ENCODE measurements at regions not wholly inside any gene's neighbourhood (a gene's known extent, or its start where the extent isn't known, plus 50 kb on each side); places are given as distances from the start of the nearest gene placed in this dataset.

DNA sequence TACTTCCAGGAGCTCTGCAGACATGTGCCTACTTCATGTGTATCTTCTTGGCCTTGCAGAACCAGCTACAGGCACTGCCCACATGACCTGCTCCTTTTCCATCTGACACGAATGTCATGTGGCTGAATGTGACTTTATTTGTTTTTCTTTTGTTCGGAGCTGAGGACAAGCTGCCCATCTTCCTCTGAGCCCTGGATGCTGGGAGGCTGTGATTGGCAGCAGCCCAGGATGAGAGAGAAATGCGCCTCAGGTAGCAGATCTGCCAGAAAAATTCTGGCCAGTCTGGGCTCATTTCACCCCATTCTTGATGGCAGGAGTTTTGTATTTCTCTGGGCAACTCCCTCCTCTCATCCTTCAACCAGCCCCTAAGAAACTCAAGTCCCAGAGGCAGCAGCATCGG, 372.0 kb downstream of the RPS6KC1 start:
- ChIA-PET CTCF (no interaction called here), POLR2A (no interaction called here)
- Histone ChIP-seq H3K9me3 (ENCODE audit: control extremely low read depth in 1 of 5, control insufficient read depth in 4 of 5, insufficient read depth in 2 of 5, low read depth in 1 of 5, low read length in 4 of 5) (no peaks in the 10 kb centered on the region), H3K27ac (ENCODE audit: insufficient read depth in 1 of 2, low read depth in 1 of 2, low read length in 2 of 2, poor library complexity in 1 of 2, severe bottlenecking in 2 of 2) (no peak overlapping the region), H3K36me3 (ENCODE audit: control insufficient read depth in 4 of 4, insufficient read depth in 4 of 4, low read length in 3 of 4) (no peaks in the 10 kb centered on the region), H3K4me1 (ENCODE audit: control extremely low read depth in 1 of 4, control insufficient read depth in 4 of 4, insufficient read depth in 4 of 4, low read length in 3 of 4) (no peaks in the 10 kb centered on the region), H3K4me3 (ENCODE audit: control insufficient read depth in 1 of 7, extremely low read depth in 1 of 7, insufficient read depth in 4 of 7, low read depth in 2 of 7, low read length in 6 of 7) (no peak overlapping the region), H3K27me3 (replicated peaks in 2 of 5; ENCODE audit: control insufficient read depth in 4 of 5, insufficient read depth in 5 of 5, low read length in 4 of 5) (peaks cover 0 to 4% (median 0%) of the 10 kb centered on the region in 5 experiments)
- 81% methylated on average over 3 of the region's 4 CpGs for WGBS (ENCODE audit: insufficient coverage)
- DNase-seq, result no peak

DNA sequence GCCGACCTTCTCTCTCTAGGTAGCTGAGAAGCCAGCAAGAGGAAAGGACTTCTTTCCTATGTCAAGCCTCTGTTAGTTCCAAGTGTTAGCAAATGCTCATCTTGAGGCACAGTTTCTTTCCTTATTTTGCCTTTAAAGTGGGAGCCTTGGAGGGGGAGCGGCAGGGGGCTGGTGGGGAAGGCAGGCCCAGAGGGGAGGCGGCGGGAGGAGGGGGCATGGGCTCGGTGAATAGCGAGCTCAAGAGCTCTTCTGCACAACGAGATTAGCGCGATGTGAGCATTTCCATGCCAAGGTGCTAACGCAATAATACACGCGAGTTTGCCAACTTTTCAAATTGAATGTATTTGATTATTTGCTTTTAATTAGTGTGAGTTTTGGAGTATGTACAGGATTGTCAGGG, 372.6 kb downstream of the RPS6KC1 start:
- H3K4me3 ChIP-seq (ENCODE audit: control insufficient read depth in 1 of 7, extremely low read depth in 1 of 7, insufficient read depth in 4 of 7, low read depth in 2 of 7, low read length in 6 of 7), result no peak overlapping the region
- no peak for DNase-seq
- H3K27me3 ChIP-seq (replicated peaks in 2 of 5; ENCODE audit: control insufficient read depth in 4 of 5, insufficient read depth in 5 of 5, low read length in 4 of 5), result peaks cover 0 to 3% (median 0%) of the 10 kb centered on the region in 5 experiments
- POLR2A ChIA-PET, result no interaction called here
- no peaks in the 10 kb centered on the region for H3K36me3 ChIP-seq (ENCODE audit: control insufficient read depth in 4 of 4, insufficient read depth in 4 of 4, low read length in 3 of 4)
- CTCF ChIA-PET, result no interaction called here
- no peaks in the 10 kb centered on the region for H3K9me3 ChIP-seq (ENCODE audit: control extremely low read depth in 1 of 5, control insufficient read depth in 4 of 5, insufficient read depth in 2 of 5, low read depth in 1 of 5, low read length in 4 of 5)
- 75% methylated on average over 9 of the region's 12 CpGs for WGBS (ENCODE audit: insufficient coverage)
- no peak overlapping the region for H3K27ac ChIP-seq (ENCODE audit: insufficient read depth in 1 of 2, low read depth in 1 of 2, low read length in 2 of 2, poor library complexity in 1 of 2, severe bottlenecking in 2 of 2)
- H3K4me1 ChIP-seq (ENCODE audit: control extremely low read depth in 1 of 4, control insufficient read depth in 4 of 4, insufficient read depth in 4 of 4, low read length in 3 of 4), result no peaks in the 10 kb centered on the region

DNA sequence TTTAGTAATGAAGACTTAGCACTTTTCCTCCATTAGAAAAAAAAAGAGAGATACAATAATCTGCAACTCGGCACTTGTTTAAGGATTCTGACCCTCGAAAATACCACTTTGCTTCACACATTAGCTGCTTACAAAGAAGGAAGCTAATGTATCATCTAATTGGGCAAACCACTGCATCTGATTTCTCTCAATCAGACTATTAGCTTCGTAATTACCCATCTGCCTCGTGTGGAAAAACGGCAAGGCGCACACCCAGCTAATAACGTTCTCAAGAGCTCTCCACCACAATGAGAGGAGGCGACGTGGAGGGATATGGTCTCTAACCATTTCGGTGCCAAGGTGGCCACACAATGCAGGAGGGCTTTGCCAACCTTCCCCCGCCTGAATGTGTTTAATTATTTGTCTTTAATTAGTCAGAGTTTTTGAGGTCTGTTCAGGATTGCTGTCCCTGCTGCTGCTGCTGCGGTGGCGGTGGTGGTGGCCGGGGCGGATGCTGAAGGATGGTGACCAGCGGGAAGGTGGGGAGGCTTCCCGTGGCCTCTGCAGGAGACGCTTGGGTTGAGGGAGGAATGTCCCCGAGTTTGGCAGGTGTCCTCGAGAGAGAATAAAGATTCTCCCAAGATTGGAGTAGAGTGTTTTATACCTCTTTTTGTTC, 374.5 kb downstream of the RPS6KC1 start:
- H3K4me3 ChIP-seq (ENCODE audit: control insufficient read depth in 1 of 7, extremely low read depth in 1 of 7, insufficient read depth in 4 of 7, low read depth in 2 of 7, low read length in 6 of 7), result no peak overlapping the region
- H3K27me3 ChIP-seq (replicated peaks in 2 of 5; ENCODE audit: control insufficient read depth in 4 of 5, insufficient read depth in 5 of 5, low read length in 4 of 5), result peaks cover 0 to 3% (median 0%) of the 10 kb centered on the region in 5 experiments
- H3K27ac ChIP-seq (ENCODE audit: insufficient read depth in 1 of 2, low read depth in 1 of 2, low read length in 2 of 2, poor library complexity in 1 of 2, severe bottlenecking in 2 of 2), result no peak overlapping the region
- H3K36me3 ChIP-seq (ENCODE audit: control insufficient read depth in 4 of 4, insufficient read depth in 4 of 4, low read length in 3 of 4), result no peaks in the 10 kb centered on the region
- no peaks in the 10 kb centered on the region for H3K4me1 ChIP-seq (ENCODE audit: control extremely low read depth in 1 of 4, control insufficient read depth in 4 of 4, insufficient read depth in 4 of 4, low read length in 3 of 4)
- no peaks in the 10 kb centered on the region for H3K9me3 ChIP-seq (ENCODE audit: control extremely low read depth in 1 of 5, control insufficient read depth in 4 of 5, insufficient read depth in 2 of 5, low read depth in 1 of 5, low read length in 4 of 5)
- no peak for DNase-seq
- WGBS (ENCODE audit: insufficient coverage), result 98% methylated on average over 16 of the region's 20 CpGs
- ChIA-PET CTCF (no interaction called here), POLR2A (no interaction called here)

DNA sequence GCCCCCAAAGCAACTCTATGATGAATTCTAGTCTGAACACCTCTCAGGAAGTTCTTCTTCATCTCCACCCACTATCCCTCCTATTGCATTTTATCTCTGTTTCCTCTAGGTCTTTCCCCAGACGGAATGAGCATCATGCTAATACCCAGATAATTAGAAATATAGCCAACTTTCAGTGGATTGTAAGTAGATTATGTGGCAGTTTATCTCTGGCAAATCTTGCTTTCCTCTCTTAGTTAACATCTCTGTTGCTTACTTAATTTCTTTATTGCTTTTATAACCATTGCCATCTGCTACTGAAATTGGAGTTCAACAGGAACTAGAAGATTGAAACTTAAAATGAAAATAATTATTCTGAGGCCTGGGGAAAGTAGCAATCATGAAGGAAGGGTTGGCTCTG, 378.6 kb downstream of the RPS6KC1 start:
- Histone ChIP-seq H3K36me3 (ENCODE audit: control insufficient read depth in 4 of 4, insufficient read depth in 4 of 4, low read length in 3 of 4) (no peaks in the 10 kb centered on the region), H3K4me3 (ENCODE audit: control insufficient read depth in 1 of 7, extremely low read depth in 1 of 7, insufficient read depth in 4 of 7, low read depth in 2 of 7, low read length in 6 of 7) (no peak overlapping the region), H3K27me3 (replicated peaks in 2 of 5; ENCODE audit: control insufficient read depth in 4 of 5, insufficient read depth in 5 of 5, low read length in 4 of 5) (peaks cover 0 to 3% (median 0%) of the 10 kb centered on the region in 5 experiments), H3K4me1 (ENCODE audit: control extremely low read depth in 1 of 4, control insufficient read depth in 4 of 4, insufficient read depth in 4 of 4, low read length in 3 of 4) (no peaks in the 10 kb centered on the region), H3K9me3 (ENCODE audit: control extremely low read depth in 1 of 5, control insufficient read depth in 4 of 5, insufficient read depth in 2 of 5, low read depth in 1 of 5, low read length in 4 of 5) (no peaks in the 10 kb centered on the region), H3K27ac (ENCODE audit: insufficient read depth in 1 of 2, low read depth in 1 of 2, low read length in 2 of 2, poor library complexity in 1 of 2, severe bottlenecking in 2 of 2) (no peak overlapping the region)
- CTCF ChIA-PET, result no interaction called here
- POLR2A ChIA-PET, result no interaction called here
- no CpG with 5 or more reads among the region's 1 CpG for WGBS (ENCODE audit: insufficient coverage)
- DNase-seq, result no peak

DNA sequence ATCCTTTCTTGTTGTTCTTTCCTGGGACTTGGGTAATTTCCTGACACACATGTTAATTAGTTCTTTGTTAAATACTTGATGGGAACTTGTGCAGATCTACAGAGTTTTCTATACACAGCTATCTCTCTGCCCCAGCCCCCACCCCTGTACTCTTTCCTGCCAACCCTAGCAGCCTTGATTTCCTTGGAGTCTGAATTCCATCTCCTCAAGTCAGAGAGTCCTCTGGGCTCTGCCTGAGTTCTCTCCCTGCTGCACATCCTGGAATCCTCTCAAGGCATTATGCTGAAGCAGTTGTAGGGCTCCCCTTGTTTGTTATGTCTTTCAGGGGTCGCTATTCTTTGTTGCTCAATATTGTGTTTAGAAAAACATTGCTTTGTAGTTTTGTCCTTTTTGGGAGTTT, 384.7 kb downstream of the RPS6KC1 start:
- CTCF ChIA-PET, result no interaction called here
- WGBS (ENCODE audit: insufficient coverage), result 33% methylated on average over 1 of the region's 1 CpG
- no peaks in the 10 kb centered on the region for H3K36me3 ChIP-seq (ENCODE audit: control insufficient read depth in 4 of 4, insufficient read depth in 4 of 4, low read length in 3 of 4)
- no peak overlapping the region for H3K4me3 ChIP-seq (ENCODE audit: control insufficient read depth in 1 of 7, extremely low read depth in 1 of 7, insufficient read depth in 4 of 7, low read depth in 2 of 7, low read length in 6 of 7)
- peaks cover 0 to 3% (median 0%) of the 10 kb centered on the region in 5 experiments for H3K27me3 ChIP-seq (replicated peaks in 2 of 5; ENCODE audit: control insufficient read depth in 4 of 5, insufficient read depth in 5 of 5, low read length in 4 of 5)
- POLR2A ChIA-PET, result no interaction called here
- H3K4me1 ChIP-seq (ENCODE audit: control extremely low read depth in 1 of 4, control insufficient read depth in 4 of 4, insufficient read depth in 4 of 4, low read length in 3 of 4), result no peaks in the 10 kb centered on the region
- H3K9me3 ChIP-seq (ENCODE audit: control extremely low read depth in 1 of 5, control insufficient read depth in 4 of 5, insufficient read depth in 2 of 5, low read depth in 1 of 5, low read length in 4 of 5), result no peaks in the 10 kb centered on the region
- H3K27ac ChIP-seq (ENCODE audit: insufficient read depth in 1 of 2, low read depth in 1 of 2, low read length in 2 of 2, poor library complexity in 1 of 2, severe bottlenecking in 2 of 2), result no peak overlapping the region
- DNase-seq, result no peak

DNA sequence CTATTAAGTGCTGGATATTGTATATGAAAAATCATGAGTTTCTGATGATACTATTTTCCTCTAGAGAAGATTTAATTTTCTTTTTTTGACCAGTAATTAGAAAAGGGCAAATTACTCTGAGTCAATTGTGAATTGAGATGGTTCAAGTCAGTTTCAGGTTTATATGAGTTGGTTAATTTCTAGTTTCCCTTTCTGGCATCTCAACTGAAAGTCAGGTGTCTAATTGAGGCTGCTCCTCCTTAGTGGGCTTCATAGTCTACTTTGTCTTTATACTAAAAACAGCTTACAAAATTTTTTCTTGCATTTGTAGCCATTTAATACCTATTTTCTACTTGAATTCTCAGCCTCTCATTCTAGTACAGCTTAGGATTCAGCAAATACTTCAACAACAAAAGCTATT, 387.3 kb downstream of the RPS6KC1 start:
- no peaks in the 10 kb centered on the region for H3K27me3 ChIP-seq (replicated peaks in 2 of 5; ENCODE audit: control insufficient read depth in 4 of 5, insufficient read depth in 5 of 5, low read length in 4 of 5)
- ChIA-PET CTCF (no interaction called here), POLR2A (no interaction called here)
- DNase-seq, result no peak
- no peak overlapping the region for H3K4me3 ChIP-seq (ENCODE audit: control insufficient read depth in 1 of 7, extremely low read depth in 1 of 7, insufficient read depth in 4 of 7, low read depth in 2 of 7, low read length in 6 of 7)
- no peaks in the 10 kb centered on the region for H3K36me3 ChIP-seq (ENCODE audit: control insufficient read depth in 4 of 4, insufficient read depth in 4 of 4, low read length in 3 of 4)
- H3K9me3 ChIP-seq (ENCODE audit: control extremely low read depth in 1 of 5, control insufficient read depth in 4 of 5, insufficient read depth in 2 of 5, low read depth in 1 of 5, low read length in 4 of 5), result no peaks in the 10 kb centered on the region
- H3K4me1 ChIP-seq (ENCODE audit: control extremely low read depth in 1 of 4, control insufficient read depth in 4 of 4, insufficient read depth in 4 of 4, low read length in 3 of 4), result no peaks in the 10 kb centered on the region
- no peak overlapping the region for H3K27ac ChIP-seq (ENCODE audit: insufficient read depth in 1 of 2, low read depth in 1 of 2, low read length in 2 of 2, poor library complexity in 1 of 2, severe bottlenecking in 2 of 2)

DNA sequence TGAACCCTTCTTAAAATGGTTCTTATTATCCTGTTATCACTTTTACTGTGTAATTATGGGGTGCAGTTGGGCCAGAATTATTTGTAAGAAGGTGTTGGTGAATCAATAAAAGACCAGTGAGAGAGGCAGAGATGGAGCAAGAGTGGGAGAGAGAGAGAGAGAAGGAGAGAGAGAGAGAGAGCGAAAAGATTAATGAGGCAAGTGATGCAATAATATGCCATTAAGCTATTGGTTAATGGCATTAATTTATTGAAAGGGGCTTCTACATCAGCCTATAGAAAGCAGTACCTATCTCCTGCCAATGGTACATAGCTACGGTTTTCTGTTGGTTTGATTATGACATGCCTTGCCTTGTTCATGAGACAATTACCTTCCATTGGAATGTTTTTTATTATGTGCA, 388.7 kb downstream of the RPS6KC1 start:
- Histone ChIP-seq H3K27ac (ENCODE audit: insufficient read depth in 1 of 2, low read depth in 1 of 2, low read length in 2 of 2, poor library complexity in 1 of 2, severe bottlenecking in 2 of 2) (no peak overlapping the region), H3K36me3 (ENCODE audit: control insufficient read depth in 4 of 4, insufficient read depth in 4 of 4, low read length in 3 of 4) (no peaks in the 10 kb centered on the region), H3K4me3 (ENCODE audit: control insufficient read depth in 1 of 7, extremely low read depth in 1 of 7, insufficient read depth in 4 of 7, low read depth in 2 of 7, low read length in 6 of 7) (no peak overlapping the region), H3K4me1 (ENCODE audit: control extremely low read depth in 1 of 4, control insufficient read depth in 4 of 4, insufficient read depth in 4 of 4, low read length in 3 of 4) (no peaks in the 10 kb centered on the region), H3K9me3 (ENCODE audit: control extremely low read depth in 1 of 5, control insufficient read depth in 4 of 5, insufficient read depth in 2 of 5, low read depth in 1 of 5, low read length in 4 of 5) (no peaks in the 10 kb centered on the region), H3K27me3 (replicated peaks in 2 of 5; ENCODE audit: control insufficient read depth in 4 of 5, insufficient read depth in 5 of 5, low read length in 4 of 5) (no peaks in the 10 kb centered on the region)
- no peak for DNase-seq
- 86% methylated on average over 1 of the region's 2 CpGs for whole genome bisulfite sequencing (ENCODE audit: insufficient coverage)
- CTCF ChIA-PET, result no interaction called here
- POLR2A ChIA-PET, result no interaction called here

All from common myeloid progenitor, CD34-positive (primary cell).